ENCODE measurements at regions not wholly inside any gene's neighbourhood (a gene's known extent, or its start where the extent isn't known, plus 50 kb on each side); places are given as distances from the start of the nearest gene placed in this dataset.

DNA sequence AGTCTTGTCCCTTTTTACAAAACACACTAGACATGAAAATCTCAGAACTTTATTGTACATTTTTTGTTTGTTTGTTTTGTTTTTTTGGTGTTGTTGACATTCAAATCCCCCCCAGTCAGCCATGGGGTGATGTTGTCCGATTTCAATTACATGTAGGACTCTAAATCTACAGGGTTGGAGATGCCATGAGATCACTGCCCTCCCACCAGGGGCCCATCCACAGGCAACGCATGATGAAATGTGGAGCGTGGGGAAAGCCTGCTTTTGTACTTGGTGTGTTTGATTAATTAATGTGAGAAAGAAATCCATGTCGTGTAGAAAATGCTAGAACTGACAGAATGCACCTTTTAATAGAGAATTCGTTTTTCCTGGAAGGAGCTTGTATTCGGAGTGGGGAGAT lies 93.2 kb downstream of the ZNF22 start:
- Histone ChIP-seq H3K27ac (ENCODE audit: low read length) (no peak overlapping the region), H3K4me3 (ENCODE audit: low read depth in 1 of 2, low read length in 2 of 2) (no peak overlapping the region), H3K4me2 (ENCODE audit: insufficient read depth, low read length) (no peak overlapping the region), H3K4me1 (ENCODE audit: insufficient read depth, low read length) (no peaks in the 10 kb centered on the region), H3K36me3 (ENCODE audit: insufficient read depth, low read length) (no peaks in the 10 kb centered on the region), H4K20me1 (ENCODE audit: insufficient read depth, low read length) (no peaks in the 10 kb centered on the region), H3K9ac (ENCODE audit: low read depth, low read length) (no peak overlapping the region), H3K79me2 (ENCODE audit: insufficient read depth, low read length) (no peaks in the 10 kb centered on the region), H2AFZ (ENCODE audit: low read depth, low read length) (no peak overlapping the region), H3K9me3 (ENCODE audit: insufficient read depth, low read length, severe bottlenecking) (no peaks in the 10 kb centered on the region), H3K27me3 (ENCODE audit: insufficient read depth, low read length, poor library complexity) (peaks cover 18% of the 10 kb centered on the region)
- DNase-seq (no peak), ATAC-seq (ENCODE audit: insufficient read depth, low read depth) (no peak)
- no peak for TF ChIP-seq EZH2 (IDR thresholded peaks at IDR 0.05; ENCODE audit: borderline replicate concordance, low read depth, low read length, severe bottlenecking)
- TF ChIP-seq, protein P1, sequence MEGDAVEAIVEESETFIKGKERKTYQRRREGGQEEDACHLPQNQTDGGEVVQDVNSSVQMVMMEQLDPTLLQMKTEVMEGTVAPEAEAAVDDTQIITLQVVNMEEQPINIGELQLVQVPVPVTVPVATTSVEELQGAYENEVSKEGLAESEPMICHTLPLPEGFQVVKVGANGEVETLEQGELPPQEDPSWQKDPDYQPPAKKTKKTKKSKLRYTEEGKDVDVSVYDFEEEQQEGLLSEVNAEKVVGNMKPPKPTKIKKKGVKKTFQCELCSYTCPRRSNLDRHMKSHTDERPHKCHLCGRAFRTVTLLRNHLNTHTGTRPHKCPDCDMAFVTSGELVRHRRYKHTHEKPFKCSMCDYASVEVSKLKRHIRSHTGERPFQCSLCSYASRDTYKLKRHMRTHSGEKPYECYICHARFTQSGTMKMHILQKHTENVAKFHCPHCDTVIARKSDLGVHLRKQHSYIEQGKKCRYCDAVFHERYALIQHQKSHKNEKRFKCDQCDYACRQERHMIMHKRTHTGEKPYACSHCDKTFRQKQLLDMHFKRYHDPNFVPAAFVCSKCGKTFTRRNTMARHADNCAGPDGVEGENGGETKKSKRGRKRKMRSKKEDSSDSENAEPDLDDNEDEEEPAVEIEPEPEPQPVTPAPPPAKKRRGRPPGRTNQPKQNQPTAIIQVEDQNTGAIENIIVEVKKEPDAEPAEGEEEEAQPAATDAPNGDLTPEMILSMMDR (IDR thresholded peaks at IDR 0.05; ENCODE audit: borderline replicate concordance, extremely low read depth, low read length, poor library complexity, severe bottlenecking) = no peak

DNA sequence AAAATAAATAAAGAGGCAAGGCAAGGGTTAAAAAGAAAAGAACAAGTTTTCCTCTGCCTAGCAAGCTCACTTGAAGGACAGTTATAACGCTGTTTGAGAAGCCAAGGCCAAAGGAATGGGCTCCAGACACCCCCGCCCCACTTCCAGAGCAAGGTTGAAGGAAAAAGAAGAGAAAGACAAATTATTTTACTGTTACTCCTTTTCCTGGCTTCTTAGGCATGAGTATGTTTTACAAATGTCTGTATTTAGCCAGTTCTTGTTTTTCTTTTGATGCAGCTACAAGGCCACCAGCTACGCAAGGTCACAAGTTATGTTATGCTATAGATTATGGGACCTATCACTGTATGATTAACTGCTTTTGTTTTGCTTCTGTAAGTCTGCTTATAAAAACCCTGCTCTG lies 94.6 kb downstream of the ZNF22 start:
- peaks cover 13% of the 10 kb centered on the region for H3K27me3 ChIP-seq (ENCODE audit: insufficient read depth, low read length, poor library complexity)
- no peak overlapping the region for H3K4me3 ChIP-seq (ENCODE audit: low read depth in 1 of 2, low read length in 2 of 2)
- no peaks in the 10 kb centered on the region for H4K20me1 ChIP-seq (ENCODE audit: insufficient read depth, low read length)
- H3K79me2 ChIP-seq (ENCODE audit: insufficient read depth, low read length) = no peaks in the 10 kb centered on the region
- H3K4me2 ChIP-seq (ENCODE audit: insufficient read depth, low read length) = no peak overlapping the region
- TF ChIP-seq, protein P1 (IDR thresholded peaks at IDR 0.05; ENCODE audit: borderline replicate concordance, extremely low read depth, low read length, poor library complexity, severe bottlenecking) = no peak
- no peak for TF ChIP-seq EZH2 (IDR thresholded peaks at IDR 0.05; ENCODE audit: borderline replicate concordance, low read depth, low read length, severe bottlenecking)
- no peaks in the 10 kb centered on the region for H3K36me3 ChIP-seq (ENCODE audit: insufficient read depth, low read length)
- DNase-seq (no peak), ATAC-seq (ENCODE audit: insufficient read depth, low read depth) (no peak)
- no peaks in the 10 kb centered on the region for H3K9me3 ChIP-seq (ENCODE audit: insufficient read depth, low read length, severe bottlenecking)
- no peak overlapping the region for H2AFZ ChIP-seq (ENCODE audit: low read depth, low read length)
- H3K27ac ChIP-seq (ENCODE audit: low read length) = no peak overlapping the region
- H3K4me1 ChIP-seq (ENCODE audit: insufficient read depth, low read length) = no peaks in the 10 kb centered on the region
- H3K9ac ChIP-seq (ENCODE audit: low read depth, low read length) = no peak overlapping the region

DNA sequence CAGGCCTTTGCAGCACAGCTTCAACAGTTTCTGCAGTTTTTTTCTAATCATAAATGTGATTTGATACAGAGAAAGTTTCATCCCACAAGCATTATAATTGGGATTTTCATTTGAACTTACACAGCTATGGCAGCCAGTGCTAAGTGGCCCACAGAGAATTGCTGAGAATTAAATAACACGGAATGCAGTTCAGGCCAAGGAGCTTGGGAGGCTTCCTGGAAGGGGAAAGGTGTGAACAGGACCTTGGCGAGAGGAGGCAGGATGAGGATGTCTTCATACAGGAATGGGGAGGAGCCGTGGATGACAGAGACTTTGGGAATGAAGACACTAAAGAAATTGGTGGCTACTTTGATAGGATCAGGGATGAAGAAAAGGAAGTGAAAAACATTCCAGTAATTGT lies 95.3 kb downstream of the ZNF22 start:
- TF ChIP-seq, protein P1 (IDR thresholded peaks at IDR 0.05; ENCODE audit: borderline replicate concordance, extremely low read depth, low read length, poor library complexity, severe bottlenecking) = no peak
- TF ChIP-seq EZH2 (IDR thresholded peaks at IDR 0.05; ENCODE audit: borderline replicate concordance, low read depth, low read length, severe bottlenecking) = no peak
- DNase-seq = no peak

DNA sequence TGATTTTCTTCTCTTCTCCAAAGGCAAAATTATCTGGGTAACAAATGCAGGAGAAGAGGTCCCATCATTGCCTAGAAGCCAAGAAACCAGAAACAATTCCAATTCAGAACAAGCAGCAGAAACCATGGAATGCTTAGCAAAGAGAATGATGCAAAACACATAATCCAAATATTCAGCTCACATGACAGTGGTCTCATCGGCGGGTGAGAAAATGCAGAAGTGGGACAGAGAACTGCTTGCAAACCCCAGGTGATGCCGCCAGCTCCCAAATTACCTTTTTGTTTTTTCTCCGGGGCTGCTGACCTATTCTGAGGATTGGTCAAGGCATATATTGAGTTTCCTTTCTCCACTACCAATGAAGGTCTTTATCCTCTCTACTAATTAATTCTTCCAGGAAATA lies 99.7 kb downstream of the ZNF22 start:
- no peaks in the 10 kb centered on the region for H3K36me3 ChIP-seq (ENCODE audit: insufficient read depth, low read length)
- TF ChIP-seq, protein P1 (IDR thresholded peaks at IDR 0.05; ENCODE audit: borderline replicate concordance, extremely low read depth, low read length, poor library complexity, severe bottlenecking) = no peak
- no peak for TF ChIP-seq EZH2 (IDR thresholded peaks at IDR 0.05; ENCODE audit: borderline replicate concordance, low read depth, low read length, severe bottlenecking)
- peaks cover 3% of the 10 kb centered on the region for H3K27me3 ChIP-seq (ENCODE audit: insufficient read depth, low read length, poor library complexity)
- H4K20me1 ChIP-seq (ENCODE audit: insufficient read depth, low read length) = no peaks in the 10 kb centered on the region
- ATAC-seq (ENCODE audit: insufficient read depth, low read depth) (no peak), DNase-seq (no peak)
- H3K79me2 ChIP-seq (ENCODE audit: insufficient read depth, low read length) = no peaks in the 10 kb centered on the region
- no peak overlapping the region for H3K27ac ChIP-seq (ENCODE audit: low read length)
- H3K9ac ChIP-seq (ENCODE audit: low read depth, low read length) = no peak overlapping the region
- H3K4me1 ChIP-seq (ENCODE audit: insufficient read depth, low read length) = no peaks in the 10 kb centered on the region
- H2AFZ ChIP-seq (ENCODE audit: low read depth, low read length) = no peak overlapping the region
- H3K4me2 ChIP-seq (ENCODE audit: insufficient read depth, low read length) = no peak overlapping the region
- no peak overlapping the region for H3K4me3 ChIP-seq (ENCODE audit: low read depth in 1 of 2, low read length in 2 of 2)
- H3K9me3 ChIP-seq (ENCODE audit: insufficient read depth, low read length, severe bottlenecking) = no peaks in the 10 kb centered on the region

More for the DNA sequence above, 95.3 kb downstream of the ZNF22 start:
- H3K36me3 ChIP-seq (ENCODE audit: insufficient read depth, low read length) = no peaks in the 10 kb centered on the region
- H3K4me3 ChIP-seq (ENCODE audit: low read depth in 1 of 2, low read length in 2 of 2) = no peak overlapping the region
- H2AFZ ChIP-seq (ENCODE audit: low read depth, low read length) = no peak overlapping the region
- no peak for ATAC-seq (ENCODE audit: insufficient read depth, low read depth)
- H3K27me3 ChIP-seq (ENCODE audit: insufficient read depth, low read length, poor library complexity) = peaks cover 8% of the 10 kb centered on the region
- H3K79me2 ChIP-seq (ENCODE audit: insufficient read depth, low read length) = no peaks in the 10 kb centered on the region
- no peak overlapping the region for H3K9ac ChIP-seq (ENCODE audit: low read depth, low read length)
- no peaks in the 10 kb centered on the region for H3K4me1 ChIP-seq (ENCODE audit: insufficient read depth, low read length)
- H3K9me3 ChIP-seq (ENCODE audit: insufficient read depth, low read length, severe bottlenecking) = no peaks in the 10 kb centered on the region
- H4K20me1 ChIP-seq (ENCODE audit: insufficient read depth, low read length) = no peaks in the 10 kb centered on the region
- H3K4me2 ChIP-seq (ENCODE audit: insufficient read depth, low read length) = no peak overlapping the region
- H3K27ac ChIP-seq (ENCODE audit: low read length) = no peak overlapping the region
